ENCODE measurements at regions not wholly inside any gene's neighbourhood (a gene's known extent, or its start where the extent isn't known, plus 50 kb on each side); places are given as distances from the start of the nearest gene placed in this dataset.

- no peak overlapping the region for H3K18ac ChIP-seq (ENCODE audit: low read depth, low read length)
- intact Hi-C loops (cut with micrococcal nuclease) = no loop called here
- H2BK120ac ChIP-seq (ENCODE audit: low read depth, low read length) = no peak overlapping the region
- H3K4me2 ChIP-seq (ENCODE audit: low read depth, low read length) = no peak overlapping the region
- H2AK9ac ChIP-seq (replicated peaks; ENCODE audit: low read depth, low read length, poor library complexity) = no peak overlapping the region
- DNase-seq = no peak
- H2AK5ac ChIP-seq (ENCODE audit: low read depth, low read length) = no peak overlapping the region
- dilution Hi-C loops (cut with HindIII; ENCODE audit: low sequenced_read_pairs, unreplicated experiment) = no loop called here
- no peak overlapping the region for H3K27ac ChIP-seq (ENCODE audit: insufficient read depth, low read length)
- no peak overlapping the region for H4K5ac ChIP-seq (ENCODE audit: low read depth, low read length)
- TF ChIP-seq SMC3 (IDR thresholded peaks at IDR 0.05; ENCODE audit: low read depth, low read length) = no peak
- no peak for TF ChIP-seq CHD1 (IDR thresholded peaks at IDR 0.05; ENCODE audit: low read depth, low read length)
- TF ChIP-seq RFX5 (IDR thresholded peaks at IDR 0.05; ENCODE audit: low read depth, low read length) = no peak
- no peaks in the 10 kb centered on the region for H4K20me1 ChIP-seq (ENCODE audit: insufficient read depth, low read length)
- no peak overlapping the region for H3K9ac ChIP-seq (ENCODE audit: low read depth, low read length)
- H2BK15ac ChIP-seq (ENCODE audit: low read depth, low read length) = no peak overlapping the region
- ATAC-seq (ENCODE audit: low read depth) = no peak
- H3K4me1 ChIP-seq (ENCODE audit: control insufficient read depth, insufficient read depth, low read length) = no peaks in the 10 kb centered on the region
- H3K36me3 ChIP-seq (ENCODE audit: control insufficient read depth, insufficient read depth, low read length) = no peaks in the 10 kb centered on the region
- peak overlapping the region; percentile 10 for H2AFZ ChIP-seq (replicated peaks; ENCODE audit: low read length, poor library complexity)
- no peaks in the 10 kb centered on the region for H3K79me1 ChIP-seq (ENCODE audit: low read depth in 1 of 2, low read length in 2 of 2)
- H3K4ac ChIP-seq (ENCODE audit: low read depth, low read length) = no peak overlapping the region
- no peak overlapping the region for H4K91ac ChIP-seq (ENCODE audit: insufficient read depth, low read depth, low read length)
- H3K14ac ChIP-seq (replicated peaks; ENCODE audit: low read depth, low read length) = no peak overlapping the region
- ChIA-PET CTCF (no interaction called here), POLR2A (ENCODE audit: unreplicated experiment) (no interaction called here)
- H3K4me3 ChIP-seq (ENCODE audit: insufficient read depth, low read depth, low read length) = no peak overlapping the region
- peaks cover 9% of the 10 kb centered on the region; the same call in 1 of the 2 replicates for H3K9me3 ChIP-seq (ENCODE audit: control insufficient read depth, insufficient read depth, low read length)
- no peak overlapping the region for H2BK5ac ChIP-seq (ENCODE audit: low read depth, low read length, poor library complexity, severe bottlenecking)
- H2BK20ac ChIP-seq (ENCODE audit: low read depth, low read length) = no peak overlapping the region
- in situ Hi-C loops (cut with MboI; ENCODE audit: low sequenced_read_pairs) = no loop called here
- no TSS peak for BruUV-seq (replicated peaks)
- no peaks in the 10 kb centered on the region for H3K27me3 ChIP-seq (ENCODE audit: control insufficient read depth, insufficient read depth, low read length)
- H4K8ac ChIP-seq (ENCODE audit: low read depth in 2 of 2, low read length in 2 of 2) = no peak overlapping the region
- H3K23ac ChIP-seq (ENCODE audit: low read depth, low read length) = no peak overlapping the region
- H3K56ac ChIP-seq (ENCODE audit: extremely low read depth, insufficient read depth, low read length) = no peak overlapping the region
- H3K9me1 ChIP-seq (ENCODE audit: insufficient read depth, low read length) = no peaks in the 10 kb centered on the region
Measured at GRCh38 chr5:136717917-136718316, 352.6 kb upstream of the TRPC7 start.

Data from IMR-90 (cell line).